GM23338 (cell line): ENCODE measurements at regions not wholly inside any gene's neighbourhood (a gene's known extent, or its start where the extent isn't known, plus 50 kb on each side); places are given as distances from the start of the nearest gene placed in this dataset.

ENCODE experiments used
- ATAC-seq: fragments of 200-7000 bp; cut with Tn5 transposase; 3 replicates; pipeline ENCODE4 v1.9.1; 2020
- DNase-seq: peaks from one replicate; pipeline ENCODE4 v3.0.0-alpha.2; 2015; ENCODE audit warnings: low spot score
- H2AFZ ChIP-seq: fragments of 200-600 bp; sonication (generic); 2 replicates; pipeline ENCODE4 v1.8.0; 2016; ENCODE audit warnings: antibody characterized with exemption, mild to moderate bottlenecking, moderate library complexity
- H3F3A ChIP-seq: fragments of 200-600 bp; sonication (generic); replicated peaks from 2 replicates; pipeline ENCODE4 v1.8.0; 2017; ENCODE audit warnings: antibody characterized with exemption, mixed run types, low read depth
- H3K27ac ChIP-seq: fragments of 200-600 bp; sonication (generic); 2 replicates; pipeline ENCODE4 v1.6.1; 2016; ENCODE audit warnings: low read depth
- H3K27me3 ChIP-seq: fragments of 200-600 bp; sonication (generic); 2 replicates; pipeline ENCODE4 v1.8.0; 2016; ENCODE audit warnings: mild to moderate bottlenecking, mixed run types, moderate library complexity; ENCODE audit not compliant: insufficient read depth
- H3K36me3 ChIP-seq: fragments of 200-600 bp; sonication (generic); 2 replicates; pipeline ENCODE4 v1.8.0; 2016; ENCODE audit warnings: mild to moderate bottlenecking; ENCODE audit not compliant: insufficient read depth
- H3K4me1 ChIP-seq: fragments of 200-600 bp; sonication (generic); 2 replicates; pipeline ENCODE4 v1.8.0; 2016; ENCODE audit warnings: mild to moderate bottlenecking, moderate library complexity; ENCODE audit not compliant: insufficient read depth
- H3K4me2 ChIP-seq: fragments of 200-600 bp; sonication (generic); 2 replicates; pipeline ENCODE4 v1.7.1; 2017; ENCODE audit warnings: mixed run types
- H3K4me3 ChIP-seq: fragments of 200-600 bp; sonication (generic); 2 replicates; pipeline ENCODE4 v1.6.1; 2016; ENCODE audit warnings: mixed run types
- H3K79me2 ChIP-seq: fragments of 200-600 bp; sonication (generic); replicated peaks from 2 replicates; pipeline ENCODE4 v1.8.0; 2017; ENCODE audit warnings: mild to moderate bottlenecking; ENCODE audit not compliant: insufficient read depth
- H3K9me2 ChIP-seq: fragments of 200-600 bp; sonication (generic); 2 replicates; pipeline ENCODE4 v1.8.0; 2017; ENCODE audit not compliant: insufficient read depth
- H4K20me1 ChIP-seq: fragments of 200-600 bp; sonication (generic); replicated peaks from 2 replicates; pipeline ENCODE4 v1.8.0; 2017; ENCODE audit warnings: mild to moderate bottlenecking; ENCODE audit not compliant: insufficient read depth
- H3K27ac Mint-ChIP-seq: 2 replicates; pipeline ENCODE4 v1.8.0; 2020; ENCODE audit warnings: inconsistent platforms, mild to moderate bottlenecking, moderate library complexity, mixed read lengths
- H3K27me3 Mint-ChIP-seq: 3 replicates; pipeline ENCODE4 v1.8.0; 2022; ENCODE audit warnings: low read depth, mild to moderate bottlenecking, moderate library complexity, mixed read lengths, inconsistent platforms; ENCODE audit not compliant: insufficient read depth, poor library complexity
- H3K36me3 Mint-ChIP-seq: 3 replicates; pipeline ENCODE4 v1.8.0; 2021; ENCODE audit warnings: low read depth, mild to moderate bottlenecking, inconsistent platforms, moderate library complexity, mixed read lengths
- H3K4me1 Mint-ChIP-seq: 3 replicates; pipeline ENCODE4 v1.8.0; 2020; ENCODE audit warnings: mild to moderate bottlenecking, inconsistent platforms, mixed read lengths
- H3K4me3 Mint-ChIP-seq: 3 replicates; pipeline ENCODE4 v1.8.0; 2021; ENCODE audit warnings: moderate library complexity, mild to moderate bottlenecking, inconsistent platforms, mixed read lengths
- H3K9me3 Mint-ChIP-seq: 3 replicates; pipeline ENCODE4 v1.8.0; 2020; ENCODE audit warnings: moderate library complexity, mild to moderate bottlenecking, inconsistent platforms, mixed read lengths
- CREB1 ChIP-seq: fragments of 250-450 bp; sonication (Bioruptor Pico); IDR thresholded peaks from 2 replicates; pipeline ENCODE4 v1.5.0; 2020; ENCODE audit warnings: low read depth, mild to moderate bottlenecking, moderate library complexity
- EZH2 ChIP-seq: fragments of 200-600 bp; sonication (generic); IDR thresholded peaks from one replicate; pipeline ENCODE4 v1.8.0; 2017; ENCODE audit warnings: antibody characterized with exemption, mild to moderate bottlenecking, low read depth; ENCODE audit not compliant: unreplicated experiment
- STAT1 ChIP-seq: IDR thresholded peaks from one replicate; pipeline ENCODE4 v1.6.1; 2016; ENCODE audit warnings: antibody characterized with exemption; ENCODE audit not compliant: unreplicated experiment
- TF ChIP-seq, protein P1 (sequence below): fragments of 250-450 bp; sonication (Bioruptor Pico); IDR thresholded peaks from 2 replicates; pipeline ENCODE4 v1.5.0; 2020; ENCODE audit warnings: mild to moderate bottlenecking, moderate library complexity
- TF ChIP-seq, protein P2 (sequence below), 2 experiments: fragments of 200-600 bp in 1 of 2; sonication (generic) in 1 of 2; conservative IDR thresholded peaks; 2 replicates each; pipeline versions ENCODE4 v1.5.1 to v1.6.1; 2016 to 2017; ENCODE audit warnings: antibody characterized with exemption in 2 of 2, low read depth in 2 of 2, mild to moderate bottlenecking in 2 of 2, moderate library complexity in 1 of 2

GRCh38 chr3:40800343-40800742 lies 275.6 kb downstream of the ZNF621 start:
- Mint-ChIP-seq H3K27ac (no peak overlapping the region), H3K4me3 (no peak overlapping the region), H3K27me3 (peaks cover 2% of the 10 kb centered on the region), H3K36me3 (peaks cover 3% of the 10 kb centered on the region; the same call in 1 of the 3 replicates), H3K9me3 (peaks cover 3% of the 10 kb centered on the region; the same call in 2 of the 3 replicates), H3K4me1 (peaks cover 12% of the 10 kb centered on the region; the same call in 2 of the 3 replicates)
- Histone ChIP-seq H3K27me3 (no peaks in the 10 kb centered on the region), H3K4me1 (no peaks in the 10 kb centered on the region), H3K36me3 (no peaks in the 10 kb centered on the region), H2AFZ (no peak overlapping the region; the same call in 1 of the 2 replicates), H3F3A (no peaks in the 10 kb centered on the region), H3K4me2 (no peak overlapping the region), H3K4me3 (no peak overlapping the region), H3K9me2 (peaks cover 14% of the 10 kb centered on the region), H3K27ac (no peak overlapping the region), H3K79me2 (no peaks in the 10 kb centered on the region), H4K20me1 (no peaks in the 10 kb centered on the region)
- TF ChIP-seq, protein P1, sequence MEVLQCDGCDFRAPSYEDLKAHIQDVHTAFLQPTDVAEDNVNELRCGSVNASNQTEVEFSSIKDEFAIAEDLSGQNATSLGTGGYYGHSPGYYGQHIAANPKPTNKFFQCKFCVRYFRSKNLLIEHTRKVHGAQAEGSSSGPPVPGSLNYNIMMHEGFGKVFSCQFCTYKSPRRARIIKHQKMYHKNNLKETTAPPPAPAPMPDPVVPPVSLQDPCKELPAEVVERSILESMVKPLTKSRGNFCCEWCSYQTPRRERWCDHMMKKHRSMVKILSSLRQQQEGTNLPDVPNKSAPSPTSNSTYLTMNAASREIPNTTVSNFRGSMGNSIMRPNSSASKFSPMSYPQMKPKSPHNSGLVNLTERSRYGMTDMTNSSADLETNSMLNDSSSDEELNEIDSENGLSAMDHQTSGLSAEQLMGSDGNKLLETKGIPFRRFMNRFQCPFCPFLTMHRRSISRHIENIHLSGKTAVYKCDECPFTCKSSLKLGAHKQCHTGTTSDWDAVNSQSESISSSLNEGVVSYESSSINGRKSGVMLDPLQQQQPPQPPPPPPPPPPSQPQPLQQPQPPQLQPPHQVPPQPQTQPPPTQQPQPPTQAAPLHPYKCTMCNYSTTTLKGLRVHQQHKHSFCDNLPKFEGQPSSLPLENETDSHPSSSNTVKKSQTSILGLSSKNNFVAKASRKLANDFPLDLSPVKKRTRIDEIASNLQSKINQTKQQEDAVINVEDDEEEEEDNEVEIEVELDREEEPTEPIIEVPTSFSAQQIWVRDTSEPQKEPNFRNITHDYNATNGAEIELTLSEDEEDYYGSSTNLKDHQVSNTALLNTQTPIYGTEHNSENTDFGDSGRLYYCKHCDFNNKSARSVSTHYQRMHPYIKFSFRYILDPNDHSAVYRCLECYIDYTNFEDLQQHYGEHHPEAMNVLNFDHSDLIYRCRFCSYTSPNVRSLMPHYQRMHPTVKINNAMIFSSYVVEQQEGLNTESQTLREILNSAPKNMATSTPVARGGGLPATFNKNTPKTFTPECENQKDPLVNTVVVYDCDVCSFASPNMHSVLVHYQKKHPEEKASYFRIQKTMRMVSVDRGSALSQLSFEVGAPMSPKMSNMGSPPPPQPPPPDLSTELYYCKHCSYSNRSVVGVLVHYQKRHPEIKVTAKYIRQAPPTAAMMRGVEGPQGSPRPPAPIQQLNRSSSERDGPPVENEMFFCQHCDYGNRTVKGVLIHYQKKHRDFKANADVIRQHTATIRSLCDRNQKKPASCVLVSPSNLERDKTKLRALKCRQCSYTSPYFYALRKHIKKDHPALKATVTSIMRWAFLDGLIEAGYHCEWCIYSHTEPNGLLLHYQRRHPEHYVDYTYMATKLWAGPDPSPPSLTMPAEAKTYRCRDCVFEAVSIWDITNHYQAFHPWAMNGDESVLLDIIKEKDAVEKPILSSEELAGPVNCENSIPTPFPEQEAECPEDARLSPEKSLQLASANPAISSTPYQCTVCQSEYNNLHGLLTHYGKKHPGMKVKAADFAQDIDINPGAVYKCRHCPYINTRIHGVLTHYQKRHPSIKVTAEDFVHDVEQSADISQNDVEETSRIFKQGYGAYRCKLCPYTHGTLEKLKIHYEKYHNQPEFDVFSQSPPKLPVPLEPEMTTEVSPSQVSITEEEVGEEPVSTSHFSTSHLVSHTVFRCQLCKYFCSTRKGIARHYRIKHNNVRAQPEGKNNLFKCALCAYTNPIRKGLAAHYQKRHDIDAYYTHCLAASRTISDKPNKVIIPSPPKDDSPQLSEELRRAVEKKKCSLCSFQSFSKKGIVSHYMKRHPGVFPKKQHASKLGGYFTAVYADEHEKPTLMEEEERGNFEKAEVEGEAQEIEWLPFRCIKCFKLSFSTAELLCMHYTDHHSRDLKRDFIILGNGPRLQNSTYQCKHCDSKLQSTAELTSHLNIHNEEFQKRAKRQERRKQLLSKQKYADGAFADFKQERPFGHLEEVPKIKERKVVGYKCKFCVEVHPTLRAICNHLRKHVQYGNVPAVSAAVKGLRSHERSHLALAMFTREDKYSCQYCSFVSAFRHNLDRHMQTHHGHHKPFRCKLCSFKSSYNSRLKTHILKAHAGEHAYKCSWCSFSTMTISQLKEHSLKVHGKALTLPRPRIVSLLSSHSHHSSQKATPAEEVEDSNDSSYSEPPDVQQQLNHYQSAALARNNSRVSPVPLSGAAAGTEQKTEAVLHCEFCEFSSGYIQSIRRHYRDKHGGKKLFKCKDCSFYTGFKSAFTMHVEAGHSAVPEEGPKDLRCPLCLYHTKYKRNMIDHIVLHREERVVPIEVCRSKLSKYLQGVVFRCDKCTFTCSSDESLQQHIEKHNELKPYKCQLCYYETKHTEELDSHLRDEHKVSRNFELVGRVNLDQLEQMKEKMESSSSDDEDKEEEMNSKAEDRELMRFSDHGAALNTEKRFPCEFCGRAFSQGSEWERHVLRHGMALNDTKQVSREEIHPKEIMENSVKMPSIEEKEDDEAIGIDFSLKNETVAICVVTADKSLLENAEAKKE (CRISPR knock-in tag): no peak
- TF ChIP-seq CREB1 (CRISPR knock-in tag): no peak
- no peak for TF ChIP-seq STAT1
- TF ChIP-seq, protein P2, sequence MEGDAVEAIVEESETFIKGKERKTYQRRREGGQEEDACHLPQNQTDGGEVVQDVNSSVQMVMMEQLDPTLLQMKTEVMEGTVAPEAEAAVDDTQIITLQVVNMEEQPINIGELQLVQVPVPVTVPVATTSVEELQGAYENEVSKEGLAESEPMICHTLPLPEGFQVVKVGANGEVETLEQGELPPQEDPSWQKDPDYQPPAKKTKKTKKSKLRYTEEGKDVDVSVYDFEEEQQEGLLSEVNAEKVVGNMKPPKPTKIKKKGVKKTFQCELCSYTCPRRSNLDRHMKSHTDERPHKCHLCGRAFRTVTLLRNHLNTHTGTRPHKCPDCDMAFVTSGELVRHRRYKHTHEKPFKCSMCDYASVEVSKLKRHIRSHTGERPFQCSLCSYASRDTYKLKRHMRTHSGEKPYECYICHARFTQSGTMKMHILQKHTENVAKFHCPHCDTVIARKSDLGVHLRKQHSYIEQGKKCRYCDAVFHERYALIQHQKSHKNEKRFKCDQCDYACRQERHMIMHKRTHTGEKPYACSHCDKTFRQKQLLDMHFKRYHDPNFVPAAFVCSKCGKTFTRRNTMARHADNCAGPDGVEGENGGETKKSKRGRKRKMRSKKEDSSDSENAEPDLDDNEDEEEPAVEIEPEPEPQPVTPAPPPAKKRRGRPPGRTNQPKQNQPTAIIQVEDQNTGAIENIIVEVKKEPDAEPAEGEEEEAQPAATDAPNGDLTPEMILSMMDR (conservative IDR thresholded peaks at IDR 0.05; ENCODE audit: low read depth in 2 of 2): no peak
- TF ChIP-seq EZH2: no peak
- DNase-seq (peak; percentile 21), ATAC-seq (peak; percentile 42)
